ENCODE measurements at regions not wholly inside any gene's neighbourhood (a gene's known extent, or its start where the extent isn't known, plus 50 kb on each side); places are given as distances from the start of the nearest gene placed in this dataset.

DNA sequence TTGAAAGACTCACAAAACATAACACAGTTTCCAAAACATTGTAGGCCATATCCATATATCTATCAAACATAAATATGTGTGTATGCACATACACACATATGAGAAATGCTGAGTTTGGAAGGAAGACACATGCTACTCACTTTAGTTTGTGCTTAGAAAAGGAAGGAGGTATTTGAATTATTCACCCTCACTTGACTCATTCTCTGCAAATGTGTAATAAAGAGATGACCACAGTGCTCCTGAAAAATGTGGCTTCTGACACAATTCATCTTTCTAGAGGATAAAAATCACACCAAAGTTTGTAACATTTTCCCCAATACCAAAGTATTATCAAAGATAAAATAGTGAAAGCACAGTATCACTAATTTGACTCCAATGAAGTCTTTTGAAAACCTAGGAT lies 950.1 kb downstream of the FAT4 start:
- TF ChIP-seq, protein P1, sequence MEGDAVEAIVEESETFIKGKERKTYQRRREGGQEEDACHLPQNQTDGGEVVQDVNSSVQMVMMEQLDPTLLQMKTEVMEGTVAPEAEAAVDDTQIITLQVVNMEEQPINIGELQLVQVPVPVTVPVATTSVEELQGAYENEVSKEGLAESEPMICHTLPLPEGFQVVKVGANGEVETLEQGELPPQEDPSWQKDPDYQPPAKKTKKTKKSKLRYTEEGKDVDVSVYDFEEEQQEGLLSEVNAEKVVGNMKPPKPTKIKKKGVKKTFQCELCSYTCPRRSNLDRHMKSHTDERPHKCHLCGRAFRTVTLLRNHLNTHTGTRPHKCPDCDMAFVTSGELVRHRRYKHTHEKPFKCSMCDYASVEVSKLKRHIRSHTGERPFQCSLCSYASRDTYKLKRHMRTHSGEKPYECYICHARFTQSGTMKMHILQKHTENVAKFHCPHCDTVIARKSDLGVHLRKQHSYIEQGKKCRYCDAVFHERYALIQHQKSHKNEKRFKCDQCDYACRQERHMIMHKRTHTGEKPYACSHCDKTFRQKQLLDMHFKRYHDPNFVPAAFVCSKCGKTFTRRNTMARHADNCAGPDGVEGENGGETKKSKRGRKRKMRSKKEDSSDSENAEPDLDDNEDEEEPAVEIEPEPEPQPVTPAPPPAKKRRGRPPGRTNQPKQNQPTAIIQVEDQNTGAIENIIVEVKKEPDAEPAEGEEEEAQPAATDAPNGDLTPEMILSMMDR (IDR thresholded peaks at IDR 0.05 in 8 of 11, conservative IDR thresholded peaks at IDR 0.05 in 3 of 11), result no peak
- TF ChIP-seq POLR2A (IDR thresholded peaks at IDR 0.05) (no peak), POLR2AphosphoS5 (IDR thresholded peaks at IDR 0.05) (no peak)

All from spleen (tissue), 7 donors.